GM12878 (cell line): ENCODE measurements at regions not wholly inside any gene's neighbourhood (a gene's known extent, or its start where the extent isn't known, plus 50 kb on each side); places are given as distances from the start of the nearest gene placed in this dataset.

ENCODE experiments used
- ATAC-seq: fragments of 200-7000 bp; cut with Tn5 transposase; 3 replicates; pipeline ENCODE4 v1.9.1; 2020; ENCODE audit warnings: mild to moderate bottlenecking, moderate library complexity
- BruUV-seq: library from RNA; stranded (reverse); fragments of 400-500 nt; replicated peaks from 2 replicates; lab custom pipeline; 2021; lab: Mats Ljungman, UMichigan
- CTCF ChIA-PET: fragments of 300-600 bp; sonication (Branson Sonifier 250); formaldehyde crosslinking; extraction: SDS; loops from one replicate; lab custom pipeline; 2021; ENCODE audit warnings: inconsistent platforms; lab: Yijun Ruan, JAX
- POLR2A ChIA-PET: fragments of 350-600 bp; formaldehyde crosslinking; extraction: SDS; loops from one replicate; lab custom pipeline; 2021; ENCODE audit warnings: inconsistent platforms; lab: Charles Lee
- RAD21 ChIA-PET: fragments of 300-600 bp; sonication (Branson Sonifier 250); formaldehyde crosslinking; loops from one replicate; lab custom pipeline; 2023; ENCODE audit warnings: antibody characterized with exemption; ENCODE audit not compliant: unreplicated experiment; lab: Charles Lee
- SMC1A ChIA-PET: fragments of 300-600 bp; sonication (Branson Sonifier 250); formaldehyde crosslinking; loops from one replicate; lab custom pipeline; 2023; ENCODE audit not compliant: unreplicated experiment, uncharacterized antibody; lab: Charles Lee
- DNase-seq: peaks from one replicate; pipeline ENCODE4 v3.0.0-alpha.2; 2011; ENCODE audit warnings: low read depth, low spot score
- FAIRE-seq: peaks from 3 replicates; lab custom pipeline; 2011; peaks lifted over from hg19 to GRCh38; lab: Jason Lieb, UNC
- H2AFZ ChIP-seq: 2 replicates; pipeline ENCODE4 v1.6.0; 2011; ENCODE audit warnings: low read depth, low read length, control low read depth; ENCODE audit not compliant: control insufficient read depth
- H3K27ac ChIP-seq: 2 replicates; pipeline ENCODE4 v1.5.1; 2011; ENCODE audit warnings: control low read depth; ENCODE audit not compliant: control insufficient read depth, insufficient read depth
- H3K27me3 ChIP-seq, 2 experiments: replicated peaks in 1 of 2; 2 replicates each; pipeline versions ENCODE4 v1.6.0 to v1.6.1; 2011; ENCODE audit warnings: low read length in 1 of 2; ENCODE audit not compliant: control insufficient read depth in 2 of 2, insufficient read depth in 2 of 2
- H3K36me3 ChIP-seq, 2 experiments: 2 replicates each; pipeline ENCODE4 v1.5.1; 2011; ENCODE audit warnings: low read length in 1 of 2; ENCODE audit not compliant: control insufficient read depth in 2 of 2, insufficient read depth in 2 of 2
- H3K4me1 ChIP-seq: 2 replicates; pipeline ENCODE4 v1.6.1; 2011; ENCODE audit warnings: mild to moderate bottlenecking, low read length, moderate library complexity, mixed read lengths; ENCODE audit not compliant: control insufficient read depth, insufficient read depth
- H3K4me2 ChIP-seq: 2 replicates; pipeline ENCODE4 v1.6.0; 2011; ENCODE audit warnings: control low read depth; ENCODE audit not compliant: control insufficient read depth, insufficient read depth
- H3K4me3 ChIP-seq: fragments of 200-600 bp; sonication (generic); 2 replicates; pipeline ENCODE4 v1.5.1; 2016
- H3K79me2 ChIP-seq: 2 replicates; pipeline ENCODE4 v1.6.0; 2011; ENCODE audit warnings: low read length; ENCODE audit not compliant: control insufficient read depth, insufficient read depth
- H3K9ac ChIP-seq: 2 replicates; pipeline ENCODE4 v1.8.0; 2011; ENCODE audit warnings: low read length, control low read depth, mixed read lengths; ENCODE audit not compliant: control insufficient read depth, insufficient read depth
- H3K9me3 ChIP-seq: replicated peaks from 3 replicates; pipeline ENCODE4 v1.5.1; 2011; ENCODE audit warnings: mild to moderate bottlenecking, low read length; ENCODE audit not compliant: control insufficient read depth, insufficient read depth
- H4K20me1 ChIP-seq: 2 replicates; pipeline ENCODE4 v1.6.0; 2011; ENCODE audit not compliant: control insufficient read depth, insufficient read depth
- ASH2L ChIP-seq: fragments of 300-600, 200-600 bp; sonication (generic); IDR thresholded peaks from 2 replicates; pipeline ENCODE4 v1.6.1; 2017; ENCODE audit warnings: low read depth, mild to moderate bottlenecking, borderline replicate concordance
- CBX5 ChIP-seq: sonication (generic); IDR thresholded peaks from 2 replicates; pipeline ENCODE4 v1.6.1; 2016; ENCODE audit warnings: low read depth, moderate library complexity, mild to moderate bottlenecking, inconsistent platforms
- CEBPB ChIP-seq, 2 experiments: fragments of 150-350 bp in 1 of 2; IDR thresholded peaks; 2 replicates each; pipeline ENCODE4 v1.6.1; 2012 to 2014; ENCODE audit warnings: low read depth in 2 of 2, low read length in 2 of 2, borderline replicate concordance in 1 of 2, inconsistent platforms in 1 of 2
- E2F8 ChIP-seq: fragments of 450-650 bp; IDR thresholded peaks from 2 replicates; pipeline ENCODE4 v1.6.1; 2018; ENCODE audit warnings: mild to moderate bottlenecking, low read depth, moderate library complexity; ENCODE audit not compliant: partially characterized antibody
- FOS ChIP-seq: IDR thresholded peaks from 3 replicates; pipeline ENCODE4 v1.6.1; 2011; ENCODE audit warnings: borderline replicate concordance; ENCODE audit not compliant: insufficient read length; ENCODE audit errors: extremely low read depth
- HDGF ChIP-seq: fragments of 450-650 bp; IDR thresholded peaks from 2 replicates; pipeline ENCODE4 v1.6.1; 2016; ENCODE audit warnings: antibody characterized with exemption
- HSF1 ChIP-seq: fragments of 150-350 bp; IDR thresholded peaks from 2 replicates; pipeline ENCODE4 v1.6.1; 2014; ENCODE audit warnings: mild to moderate bottlenecking, low read depth, low read length
- IKZF1 ChIP-seq: fragments of 450-650 bp; conservative IDR thresholded peaks from 2 replicates; pipeline ENCODE4 v1.6.1; 2017; ENCODE audit warnings: antibody characterized with exemption, mild to moderate bottlenecking
- JUNB ChIP-seq: IDR thresholded peaks from 2 replicates; pipeline ENCODE4 v1.6.1; 2016; ENCODE audit warnings: antibody characterized with exemption, mild to moderate bottlenecking
- KLF5 ChIP-seq: fragments of 450-650 bp; IDR thresholded peaks from 2 replicates; pipeline ENCODE4 v1.6.1; 2014; ENCODE audit warnings: mild to moderate bottlenecking; ENCODE audit not compliant: partially characterized antibody
- NBN ChIP-seq: fragments of 450-650 bp; IDR thresholded peaks from 2 replicates; pipeline ENCODE4 v1.6.1; 2016
- POU2F2 ChIP-seq: IDR thresholded peaks from 3 replicates; pipeline ENCODE4 v1.6.1; 2011; ENCODE audit warnings: low read depth, mild to moderate bottlenecking, low read length, borderline replicate concordance
- RELA ChIP-seq: fragments of 450-650 bp; IDR thresholded peaks from 2 replicates; pipeline ENCODE4 v1.8.0; 2014; ENCODE audit warnings: borderline replicate concordance; ENCODE audit not compliant: partially characterized antibody
- RFX5 ChIP-seq: IDR thresholded peaks from 2 replicates; pipeline ENCODE4 v1.6.1; 2011; ENCODE audit warnings: low read depth, low read length, improper control_type of control experiment
- SIX5 ChIP-seq: IDR thresholded peaks from 2 replicates; pipeline ENCODE4 v1.6.1; 2011; ENCODE audit warnings: mild to moderate bottlenecking, low read depth, low read length, moderate library complexity; ENCODE audit not compliant: severe bottlenecking
- SMARCA5 ChIP-seq: fragments of 450-650 bp; IDR thresholded peaks from 2 replicates; pipeline ENCODE4 v1.6.1; 2017; ENCODE audit warnings: mild to moderate bottlenecking
- SMC3 ChIP-seq: IDR thresholded peaks from 2 replicates; pipeline ENCODE4 v1.6.1; 2011; ENCODE audit warnings: low read length, improper control_type of control experiment, borderline replicate concordance
- YY1 ChIP-seq: IDR thresholded peaks from 2 replicates; pipeline ENCODE4 v1.6.1; 2011; ENCODE audit warnings: low read depth, mild to moderate bottlenecking, low read length
- WGBS: methylation state at CpG from one replicate; pipeline ENCODE4 v1.1.6; 2016; ENCODE audit warnings: low lambda C conversion rate; ENCODE audit not compliant: insufficient replicate concordance, insufficient coverage; ENCODE audit errors: missing lambda C conversion rate; 5-methylcytosine and 5-hydroxymethylcytosine counted together
- in situ Hi-C: fragments of 300-500 bp; cut with MboI; formaldehyde crosslinking; loops from 9 replicates; pipeline ENCODE4 v1.14.3; 2018; ENCODE audit warnings: mixed read lengths
- intact Hi-C: fragments of 100-400 bp; cut with micrococcal nuclease; formaldehyde crosslinking; loops from one replicate; pipeline ENCODE4 v1.14.2; 2022; ENCODE audit not compliant: unreplicated experiment
- TF ChIP-seq, protein P1 (sequence below): fragments of 450-650 bp; IDR thresholded peaks from 2 replicates; pipeline ENCODE4 v1.6.1; 2017; ENCODE audit warnings: antibody characterized with exemption, mild to moderate bottlenecking, moderate library complexity

DNA sequence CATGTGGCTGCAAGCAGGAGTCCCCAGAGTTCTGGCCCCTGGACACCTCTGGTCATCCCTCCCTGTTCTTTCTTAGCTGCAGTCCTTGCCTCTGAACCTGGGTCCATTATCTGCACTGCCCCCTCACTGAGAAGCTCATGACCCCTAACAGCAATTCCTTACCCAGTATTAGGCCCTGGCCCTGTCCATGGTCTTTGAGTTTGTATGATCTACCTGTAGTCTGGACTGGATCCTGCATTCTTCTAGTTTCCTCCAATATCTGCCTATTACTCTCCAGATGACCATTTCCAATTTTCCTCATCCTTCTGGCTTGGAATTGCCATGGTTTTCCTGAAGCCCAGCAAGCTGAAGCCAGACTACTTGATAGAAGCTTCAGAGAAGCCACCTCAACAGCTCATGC lies 302.4 kb upstream of the HS6ST1 start (continued):
- no peak for TF ChIP-seq HSF1
- TF ChIP-seq RELA = no peak
- no peak for TF ChIP-seq SMC3

DNA sequence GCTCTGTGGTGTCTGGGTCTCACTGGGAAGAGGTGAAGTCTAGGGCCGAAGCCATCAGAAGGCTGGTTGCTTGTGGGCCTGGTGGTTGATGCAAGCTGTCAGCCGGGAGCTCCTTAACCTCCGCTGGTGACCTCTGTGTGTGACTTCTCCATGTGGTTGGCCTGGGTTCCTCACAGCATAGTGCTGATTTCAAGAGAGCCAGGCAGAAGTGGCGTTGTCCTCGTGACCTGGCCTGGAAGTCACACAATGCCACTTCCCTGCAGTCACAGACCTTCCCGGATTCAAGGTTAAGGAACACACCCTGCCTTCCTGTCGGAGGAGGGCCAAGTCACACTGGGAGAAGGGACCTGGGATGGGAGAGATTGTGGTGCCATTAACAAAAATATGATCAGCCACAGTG lies 303.7 kb upstream of the HS6ST1 start:
- Histone ChIP-seq H3K9me3 (no peaks in the 10 kb centered on the region), H3K4me1 (peaks cover 14% of the 10 kb centered on the region), H2AFZ (no peak overlapping the region), H3K79me2 (no peaks in the 10 kb centered on the region), H3K9ac (no peak overlapping the region), H3K4me2 (no peak overlapping the region), H3K27me3 (no peaks in the 10 kb centered on the region), H3K4me3 (no peak overlapping the region), H3K27ac (no peak overlapping the region), H4K20me1 (no peaks in the 10 kb centered on the region), H3K36me3 (no peaks in the 10 kb centered on the region)
- POLR2A ChIA-PET = no interaction called here
- no TSS peak for BruUV-seq
- intact Hi-C loops (no loop called here), in situ Hi-C loops (no loop called here)
- RAD21 ChIA-PET = no interaction called here
- DNase-seq = no peak
- ATAC-seq = no peak
- FAIRE-seq = no peak
- WGBS = 67% methylated on average over 5 of the region's 7 CpGs
- SMC1A ChIA-PET = interaction anchor here (0.5 kb wide), 1 partner anchor 15 kb away, joined by 3 read pairs; no protein-coding TSS in a partner anchor
- CTCF ChIA-PET = no interaction called here
- no peak for TF ChIP-seq SIX5
- TF ChIP-seq ASH2L = no peak
- no peak for TF ChIP-seq E2F8
- TF ChIP-seq NBN = no peak
- TF ChIP-seq CEBPB (IDR thresholded peaks at IDR 0.05; ENCODE audit: borderline replicate concordance in 1 of 2, low read depth in 2 of 2, low read length in 2 of 2) = no peak
- TF ChIP-seq RFX5 = no peak
- no peak for TF ChIP-seq IKZF1
- no peak for TF ChIP-seq HDGF
- TF ChIP-seq SMARCA5 = no peak
- no peak for TF ChIP-seq CBX5
- TF ChIP-seq POU2F2 = no peak
- TF ChIP-seq, protein P1, sequence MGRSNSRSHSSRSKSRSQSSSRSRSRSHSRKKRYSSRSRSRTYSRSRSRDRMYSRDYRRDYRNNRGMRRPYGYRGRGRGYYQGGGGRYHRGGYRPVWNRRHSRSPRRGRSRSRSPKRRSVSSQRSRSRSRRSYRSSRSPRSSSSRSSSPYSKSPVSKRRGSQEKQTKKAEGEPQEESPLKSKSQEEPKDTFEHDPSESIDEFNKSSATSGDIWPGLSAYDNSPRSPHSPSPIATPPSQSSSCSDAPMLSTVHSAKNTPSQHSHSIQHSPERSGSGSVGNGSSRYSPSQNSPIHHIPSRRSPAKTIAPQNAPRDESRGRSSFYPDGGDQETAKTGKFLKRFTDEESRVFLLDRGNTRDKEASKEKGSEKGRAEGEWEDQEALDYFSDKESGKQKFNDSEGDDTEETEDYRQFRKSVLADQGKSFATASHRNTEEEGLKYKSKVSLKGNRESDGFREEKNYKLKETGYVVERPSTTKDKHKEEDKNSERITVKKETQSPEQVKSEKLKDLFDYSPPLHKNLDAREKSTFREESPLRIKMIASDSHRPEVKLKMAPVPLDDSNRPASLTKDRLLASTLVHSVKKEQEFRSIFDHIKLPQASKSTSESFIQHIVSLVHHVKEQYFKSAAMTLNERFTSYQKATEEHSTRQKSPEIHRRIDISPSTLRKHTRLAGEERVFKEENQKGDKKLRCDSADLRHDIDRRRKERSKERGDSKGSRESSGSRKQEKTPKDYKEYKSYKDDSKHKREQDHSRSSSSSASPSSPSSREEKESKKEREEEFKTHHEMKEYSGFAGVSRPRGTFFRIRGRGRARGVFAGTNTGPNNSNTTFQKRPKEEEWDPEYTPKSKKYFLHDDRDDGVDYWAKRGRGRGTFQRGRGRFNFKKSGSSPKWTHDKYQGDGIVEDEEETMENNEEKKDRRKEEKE = no peak
- no peak for TF ChIP-seq YY1
- TF ChIP-seq JUNB = no peak
- no peak for TF ChIP-seq KLF5
- TF ChIP-seq FOS = no peak
